GM23248 (cell line): ENCODE measurements at regions not wholly inside any gene's neighbourhood (a gene's known extent, or its start where the extent isn't known, plus 50 kb on each side); places are given as distances from the start of the nearest gene placed in this dataset.

Experiments
- EZH2 ChIP-seq: fragments of 200-600 bp; sonication (generic); IDR thresholded peaks from 2 replicates; pipeline ENCODE4 v1.6.1; 2018; ENCODE audit warnings: antibody characterized with exemption, mild to moderate bottlenecking; ENCODE audit not compliant: insufficient read depth, poor library complexity, severe bottlenecking
- EZH2phosphoT487 ChIP-seq: fragments of 200-600 bp; sonication (generic); IDR thresholded peaks from 2 replicates; pipeline ENCODE4 v1.6.1; 2018; ENCODE audit warnings: antibody characterized with exemption, moderate library complexity, mild to moderate bottlenecking, low read depth; ENCODE audit not compliant: insufficient read depth

GRCh38 chr6:23245572-23245971, 676.2 kb downstream of the HDGFL1 start:
- TF ChIP-seq EZH2phosphoT487 (no peak), EZH2 (no peak)
